NB4 (cell line): ENCODE measurements at regions not wholly inside any gene's neighbourhood (a gene's known extent, or its start where the extent isn't known, plus 50 kb on each side); places are given as distances from the start of the nearest gene placed in this dataset.

Experiments
- POLR2A ChIP-seq: IDR thresholded peaks from 2 replicates; pipeline ENCODE4 v1.6.1; 2011; ENCODE audit warnings: mild to moderate bottlenecking; ENCODE audit not compliant: insufficient read length; ENCODE audit errors: extremely low read depth
- TF ChIP-seq, protein P1 (sequence below): IDR thresholded peaks from 2 replicates; pipeline ENCODE4 v1.6.1; 2011; ENCODE audit warnings: low read depth, low read length
- TF ChIP-seq, protein P2 (sequence below): IDR thresholded peaks from one replicate; pipeline ENCODE4 v1.5.1; 2012; ENCODE audit warnings: low read depth, low read length

DNA sequence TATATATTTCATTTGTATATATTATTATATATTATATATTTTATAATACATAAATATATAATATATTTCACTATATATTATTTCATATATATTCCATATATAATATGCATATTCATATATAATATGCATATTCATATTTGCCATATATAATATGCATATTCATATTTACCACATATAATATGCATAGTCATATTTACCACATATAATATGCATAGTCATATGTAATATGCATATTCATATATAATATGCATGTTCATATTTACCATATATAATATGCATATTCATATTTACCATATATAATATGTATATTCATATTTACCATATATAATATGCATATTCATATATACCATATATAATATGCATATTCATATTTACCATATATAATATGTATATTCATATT is 51.2 kb upstream of the GATA2 start:
- TF ChIP-seq, protein P1, sequence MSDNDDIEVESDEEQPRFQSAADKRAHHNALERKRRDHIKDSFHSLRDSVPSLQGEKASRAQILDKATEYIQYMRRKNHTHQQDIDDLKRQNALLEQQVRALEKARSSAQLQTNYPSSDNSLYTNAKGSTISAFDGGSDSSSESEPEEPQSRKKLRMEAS = no peak
- TF ChIP-seq, protein P2, sequence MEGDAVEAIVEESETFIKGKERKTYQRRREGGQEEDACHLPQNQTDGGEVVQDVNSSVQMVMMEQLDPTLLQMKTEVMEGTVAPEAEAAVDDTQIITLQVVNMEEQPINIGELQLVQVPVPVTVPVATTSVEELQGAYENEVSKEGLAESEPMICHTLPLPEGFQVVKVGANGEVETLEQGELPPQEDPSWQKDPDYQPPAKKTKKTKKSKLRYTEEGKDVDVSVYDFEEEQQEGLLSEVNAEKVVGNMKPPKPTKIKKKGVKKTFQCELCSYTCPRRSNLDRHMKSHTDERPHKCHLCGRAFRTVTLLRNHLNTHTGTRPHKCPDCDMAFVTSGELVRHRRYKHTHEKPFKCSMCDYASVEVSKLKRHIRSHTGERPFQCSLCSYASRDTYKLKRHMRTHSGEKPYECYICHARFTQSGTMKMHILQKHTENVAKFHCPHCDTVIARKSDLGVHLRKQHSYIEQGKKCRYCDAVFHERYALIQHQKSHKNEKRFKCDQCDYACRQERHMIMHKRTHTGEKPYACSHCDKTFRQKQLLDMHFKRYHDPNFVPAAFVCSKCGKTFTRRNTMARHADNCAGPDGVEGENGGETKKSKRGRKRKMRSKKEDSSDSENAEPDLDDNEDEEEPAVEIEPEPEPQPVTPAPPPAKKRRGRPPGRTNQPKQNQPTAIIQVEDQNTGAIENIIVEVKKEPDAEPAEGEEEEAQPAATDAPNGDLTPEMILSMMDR = no peak
- no peak for TF ChIP-seq POLR2A
